Esophagus squamous epithelium (tissue), 4 donors: ENCODE measurements at regions not wholly inside any gene's neighbourhood (a gene's known extent, or its start where the extent isn't known, plus 50 kb on each side); places are given as distances from the start of the nearest gene placed in this dataset.

Experiments
- POLR2A ChIP-seq, 4 donors: fragments of 450-650 bp; IDR thresholded peaks; one replicate each; pipeline ENCODE4 v1.6.1; 2017; ENCODE audit warnings: antibody characterized with exemption in 4 of 4, mild to moderate bottlenecking in 4 of 4, moderate library complexity in 3 of 4
- TF ChIP-seq, protein P1 (sequence below), 6 experiments: fragments of 450-650 bp in 4 of 6; fragments of 200-600 bp in 2 of 6; sonication (generic) in 2 of 6; IDR thresholded peaks; one replicate each; pipeline ENCODE4 v1.5.1; 2016 to 2019; ENCODE audit warnings: antibody characterized with exemption in 6 of 6, mild to moderate bottlenecking in 4 of 6, moderate library complexity in 4 of 6

DNA sequence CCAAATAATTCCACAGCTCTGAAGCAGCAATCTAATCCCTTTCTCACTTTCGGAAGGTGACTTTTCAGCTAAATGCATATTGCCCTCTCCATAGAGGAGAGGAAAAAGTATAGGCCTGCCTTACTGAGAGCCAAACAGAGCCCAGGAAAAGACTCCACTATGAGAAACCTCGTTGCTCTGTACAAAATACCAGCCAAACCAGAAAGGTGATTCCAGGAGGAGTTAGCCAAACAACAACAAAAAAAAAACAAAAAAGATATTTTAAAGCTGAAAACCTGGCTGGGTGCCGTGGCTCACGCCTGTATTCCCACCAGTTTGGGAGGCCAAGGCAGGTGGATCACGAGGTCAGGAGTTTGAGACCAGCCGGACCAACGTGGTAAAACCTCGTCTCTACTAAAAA, 70.5 kb downstream of the HOXA1 start:
- TF ChIP-seq, protein P1, sequence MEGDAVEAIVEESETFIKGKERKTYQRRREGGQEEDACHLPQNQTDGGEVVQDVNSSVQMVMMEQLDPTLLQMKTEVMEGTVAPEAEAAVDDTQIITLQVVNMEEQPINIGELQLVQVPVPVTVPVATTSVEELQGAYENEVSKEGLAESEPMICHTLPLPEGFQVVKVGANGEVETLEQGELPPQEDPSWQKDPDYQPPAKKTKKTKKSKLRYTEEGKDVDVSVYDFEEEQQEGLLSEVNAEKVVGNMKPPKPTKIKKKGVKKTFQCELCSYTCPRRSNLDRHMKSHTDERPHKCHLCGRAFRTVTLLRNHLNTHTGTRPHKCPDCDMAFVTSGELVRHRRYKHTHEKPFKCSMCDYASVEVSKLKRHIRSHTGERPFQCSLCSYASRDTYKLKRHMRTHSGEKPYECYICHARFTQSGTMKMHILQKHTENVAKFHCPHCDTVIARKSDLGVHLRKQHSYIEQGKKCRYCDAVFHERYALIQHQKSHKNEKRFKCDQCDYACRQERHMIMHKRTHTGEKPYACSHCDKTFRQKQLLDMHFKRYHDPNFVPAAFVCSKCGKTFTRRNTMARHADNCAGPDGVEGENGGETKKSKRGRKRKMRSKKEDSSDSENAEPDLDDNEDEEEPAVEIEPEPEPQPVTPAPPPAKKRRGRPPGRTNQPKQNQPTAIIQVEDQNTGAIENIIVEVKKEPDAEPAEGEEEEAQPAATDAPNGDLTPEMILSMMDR (IDR thresholded peaks at IDR 0.05): no peak
- no peak for TF ChIP-seq POLR2A (IDR thresholded peaks at IDR 0.05)
